B cell (primary cell): ENCODE measurements at regions not wholly inside any gene's neighbourhood (a gene's known extent, or its start where the extent isn't known, plus 50 kb on each side); places are given as distances from the start of the nearest gene placed in this dataset.

Experiments used
- ATAC-seq: fragments of 200-7000 bp; cut with Tn5 transposase; one replicate; pipeline ENCODE4 v1.10.0; 2021; ENCODE audit warnings: low read depth, mild to moderate bottlenecking, moderate number of reproducible peaks, moderate library complexity
- CTCF ChIA-PET: fragments of 350-600 bp; sonication (Branson Sonifier 250); formaldehyde crosslinking; loops from one replicate; lab custom pipeline; 2021; ENCODE audit warnings: antibody characterized with exemption, inconsistent platforms; lab: Charles Lee
- POLR2A ChIA-PET: fragments of 350-600 bp; sonication (Branson Sonifier 250); formaldehyde crosslinking; loops from one replicate; lab custom pipeline; 2021; ENCODE audit warnings: antibody characterized with exemption; lab: Charles Lee
- DNase-seq: peaks from one replicate; pipeline ENCODE4 v3.0.0; 2013
- H2AFZ ChIP-seq: 2 replicates; pipeline ENCODE4 v1.6.1; 2012; ENCODE audit warnings: mild to moderate bottlenecking, low read depth, low read length; ENCODE audit not compliant: insufficient read depth, poor library complexity, severe bottlenecking
- H3K27ac ChIP-seq, 2 donors: 1 replicate in 1 of 2; 2 replicates in 1 of 2; pipeline ENCODE4 v1.5.1; 2012 to 2013; ENCODE audit warnings: low read length in 2 of 2, mild to moderate bottlenecking in 2 of 2, moderate library complexity in 1 of 2
- H3K27me3 ChIP-seq, 4 experiments: fragments of 200-600 bp in 1 of 4; sonication (generic) in 1 of 4; replicated peaks in 1 of 4; 1 replicate in 2 of 4; 2 replicates in 2 of 4; pipeline versions ENCODE4 v1.6.1 to v1.7.0; 2013 to 2016; ENCODE audit warnings: low read length in 3 of 4, mild to moderate bottlenecking in 2 of 4, mixed read lengths in 1 of 4, moderate library complexity in 1 of 4; ENCODE audit not compliant: insufficient read depth in 4 of 4, control insufficient read depth in 3 of 4; ENCODE audit errors: control extremely low read depth in 1 of 4
- H3K36me3 ChIP-seq, 2 experiments: replicated peaks in 1 of 2; 1 replicate in 1 of 2; 2 replicates in 1 of 2; pipeline versions ENCODE4 v1.6.1 to v1.7.1; 2013; ENCODE audit warnings: low read length in 1 of 2; ENCODE audit not compliant: insufficient read depth in 2 of 2, control insufficient read depth in 1 of 2; ENCODE audit errors: control extremely low read depth in 1 of 2, extremely low read depth in 1 of 2
- H3K4me1 ChIP-seq, 2 donors: fragments of 200-600 bp in 1 of 2; sonication (generic) in 1 of 2; 1 replicate in 1 of 2; 2 replicates in 1 of 2; pipeline versions ENCODE4 v1.5.1 to v1.6.1; 2013 to 2017; ENCODE audit warnings: low read length in 2 of 2; ENCODE audit not compliant: control insufficient read depth in 2 of 2, insufficient read depth in 2 of 2
- H3K4me2 ChIP-seq: replicated peaks from 2 replicates; pipeline ENCODE3; 2012; ENCODE audit warnings: mild to moderate bottlenecking, low read depth, low read length; ENCODE audit not compliant: poor library complexity, severe bottlenecking
- H3K4me3 ChIP-seq, 5 experiments: fragments of 200-600 bp in 1 of 5; sonication (generic) in 1 of 5; 1 replicate in 3 of 5; 2 replicates in 2 of 5; pipeline versions ENCODE4 v1.5.1 to v1.7.0; 2011 to 2016; ENCODE audit warnings: low read length in 4 of 5, mild to moderate bottlenecking in 4 of 5, low read depth in 2 of 5, control low read depth in 1 of 5, moderate library complexity in 1 of 5; ENCODE audit not compliant: insufficient read depth in 1 of 5; ENCODE audit errors: control extremely low read depth in 1 of 5, extremely low read depth in 1 of 5
- H3K79me2 ChIP-seq: fragments of 200-600 bp; sonication (generic); one replicate; pipeline ENCODE4 v1.6.0; 2016; ENCODE audit warnings: low read length; ENCODE audit not compliant: control insufficient read depth, insufficient read depth
- H3K9ac ChIP-seq: fragments of 200-600 bp; sonication (generic); 2 replicates; pipeline ENCODE4 v1.6.1; 2017; ENCODE audit warnings: mild to moderate bottlenecking, low read length, moderate library complexity
- H3K9me3 ChIP-seq, 3 donors: one replicate each; pipeline versions ENCODE4 v1.6.1 to v1.7.1; 2013; ENCODE audit warnings: low read length in 2 of 3; ENCODE audit not compliant: control insufficient read depth in 2 of 3, insufficient read depth in 1 of 3; ENCODE audit errors: control extremely low read depth in 1 of 3
- H4K20me1 ChIP-seq: 2 replicates; pipeline ENCODE4 v1.6.0; 2012; ENCODE audit warnings: mild to moderate bottlenecking, low read length; ENCODE audit not compliant: insufficient read depth, control insufficient read depth, poor library complexity, severe bottlenecking
- H3K27ac Mint-ChIP-seq: one replicate; pipeline ENCODE4 v1.8.0; 2021; ENCODE audit warnings: mixed read lengths
- H3K27me3 Mint-ChIP-seq: one replicate; pipeline ENCODE4 v1.8.0; 2021; ENCODE audit warnings: mixed read lengths
- H3K4me1 Mint-ChIP-seq: one replicate; pipeline ENCODE4 v1.8.0; 2021; ENCODE audit warnings: mixed read lengths
- H3K4me3 Mint-ChIP-seq: one replicate; pipeline ENCODE4 v1.8.0; 2021; ENCODE audit warnings: mixed read lengths
- H3K9me3 Mint-ChIP-seq: one replicate; pipeline ENCODE4 v1.8.0; 2022; ENCODE audit warnings: mixed read lengths; ENCODE audit not compliant: insufficient read depth
- CTCF ChIP-seq: fragments of 200-600 bp; IDR thresholded peaks from one replicate; pipeline ENCODE4 v1.8.0; 2022; ENCODE audit warnings: antibody characterized with exemption, mild to moderate bottlenecking
- EZH2 ChIP-seq: IDR thresholded peaks from 2 replicates; pipeline ENCODE4 v1.6.1; 2012; ENCODE audit warnings: borderline replicate concordance, low read depth, mild to moderate bottlenecking, moderate library complexity, low read length; ENCODE audit not compliant: insufficient read depth, poor library complexity, severe bottlenecking
- WGBS: methylation state at CpG from one replicate; pipeline ENCODE4 v1.1.5; 2013; ENCODE audit warnings: missing lambda C conversion rate; ENCODE audit not compliant: insufficient coverage; 5-methylcytosine and 5-hydroxymethylcytosine counted together
- intact Hi-C: fragments of 100-400 bp; cut with micrococcal nuclease; formaldehyde crosslinking; loops from one replicate; pipeline ENCODE4 v1.10.0; 2022

DNA sequence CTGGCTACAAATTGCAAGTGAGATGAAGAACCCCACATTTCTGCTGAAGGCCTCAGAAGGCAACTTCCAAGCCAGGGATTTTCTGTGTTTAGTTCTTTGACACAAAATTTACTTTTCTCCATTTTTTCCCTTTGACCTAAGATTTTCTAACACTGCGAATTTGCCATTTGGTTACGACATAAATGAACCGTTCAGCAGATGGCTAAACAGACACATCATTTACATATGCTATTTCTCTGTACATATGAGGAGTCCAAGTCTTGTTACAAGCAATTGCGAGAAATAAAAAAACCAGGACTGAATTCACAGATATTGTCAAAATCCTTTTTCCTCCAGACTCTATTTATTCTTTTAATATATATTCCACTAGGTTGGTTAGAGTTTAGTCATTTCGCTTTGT is 978.6 kb downstream of the NLGN4X start:
- no peak overlapping the region for H2AFZ ChIP-seq
- H3K4me1 ChIP-seq, result no peaks in the 10 kb centered on the region
- ChIA-PET POLR2A (no interaction called here), CTCF (no interaction called here)
- WGBS, result no CpG with 5 or more reads among the region's 5 CpGs
- H3K9me3 ChIP-seq, result no peaks in the 10 kb centered on the region
- no peak overlapping the region for H3K4me2 ChIP-seq
- H3K79me2 ChIP-seq, result no peaks in the 10 kb centered on the region
- no peaks in the 10 kb centered on the region for H3K36me3 ChIP-seq
- intact Hi-C loops, result no loop called here
- no peaks in the 10 kb centered on the region for H4K20me1 ChIP-seq
- H3K27me3 Mint-ChIP-seq, result no peaks in the 10 kb centered on the region
- TF ChIP-seq EZH2, result no peak
- no peak for TF ChIP-seq CTCF
- no peak overlapping the region for H3K27ac Mint-ChIP-seq
- ATAC-seq (no peak), DNase-seq (no peak)
- no peak overlapping the region for H3K27ac ChIP-seq
- no peak overlapping the region for H3K9ac ChIP-seq
- no peak overlapping the region for H3K4me3 Mint-ChIP-seq
- H3K9me3 Mint-ChIP-seq, result no peaks in the 10 kb centered on the region
- no peaks in the 10 kb centered on the region for H3K4me1 Mint-ChIP-seq
- H3K27me3 ChIP-seq, result no peaks in the 10 kb centered on the region
- no peak overlapping the region for H3K4me3 ChIP-seq

- H3K9me3 Mint-ChIP-seq, result no peaks in the 10 kb centered on the region
- Histone ChIP-seq H3K36me3 (no peaks in the 10 kb centered on the region), H3K79me2 (no peaks in the 10 kb centered on the region), H3K27ac (no peak overlapping the region), H3K9ac (no peak overlapping the region), H3K9me3 (no peaks in the 10 kb centered on the region), H4K20me1 (no peaks in the 10 kb centered on the region), H3K4me2 (no peak overlapping the region), H2AFZ (no peak overlapping the region), H3K4me3 (no peak overlapping the region), H3K27me3 (no peaks in the 10 kb centered on the region), H3K4me1 (no peaks in the 10 kb centered on the region)
- no CpG with 5 or more reads among the region's 7 CpGs for WGBS
- ATAC-seq (no peak), DNase-seq (no peak)
- no peak overlapping the region for H3K27ac Mint-ChIP-seq
- no peaks in the 10 kb centered on the region for H3K4me1 Mint-ChIP-seq
- ChIA-PET POLR2A (no interaction called here), CTCF (no interaction called here)
- no peaks in the 10 kb centered on the region for H3K27me3 Mint-ChIP-seq
- no peak overlapping the region for H3K4me3 Mint-ChIP-seq
- intact Hi-C loops, result no loop called here
- TF ChIP-seq CTCF (no peak), EZH2 (no peak)
Measured at GRCh38 chrX:5242091-5242790, 986.4 kb downstream of the NLGN4X start.
